Immature natural killer cell (primary cell): ENCODE measurements at regions not wholly inside any gene's neighbourhood (a gene's known extent, or its start where the extent isn't known, plus 50 kb on each side); places are given as distances from the start of the nearest gene placed in this dataset.
A peak's percentile ranks its signal among the peaks of the same experiment; 100 is the strongest.
"Not testable (repeated sequence)": the region's sequence is repeated elsewhere in the genome, so short reads cannot be mapped to it uniquely, and the experiment has no call there.

Experiments
- DNase-seq, 3 donors: peaks; one replicate each; pipeline ENCODE4 v3.0.0; 2022; ENCODE audit warnings: mixed read lengths in 1 of 3
- H3K27ac Mint-ChIP-seq, 6 donors: one replicate each; pipeline ENCODE4 v1.8.0; 2020; ENCODE audit warnings: mixed read lengths in 6 of 6, mild to moderate bottlenecking in 5 of 6, inconsistent platforms in 4 of 6, moderate library complexity in 3 of 6
- H3K27me3 Mint-ChIP-seq, 3 donors: one replicate each; pipeline ENCODE4 v1.8.0; 2020 to 2021; ENCODE audit warnings: low read depth in 3 of 3, mild to moderate bottlenecking in 3 of 3, mixed read lengths in 3 of 3, moderate library complexity in 3 of 3, inconsistent platforms in 1 of 3
- H3K36me3 Mint-ChIP-seq, 3 donors: one replicate each; pipeline ENCODE4 v1.8.0; 2020; ENCODE audit warnings: mixed read lengths in 3 of 3, inconsistent platforms in 2 of 3, mild to moderate bottlenecking in 2 of 3
- H3K4me1 Mint-ChIP-seq, 2 donors: one replicate each; pipeline ENCODE4 v1.8.0; 2020; ENCODE audit warnings: inconsistent platforms in 2 of 2, mild to moderate bottlenecking in 2 of 2, mixed read lengths in 2 of 2, moderate library complexity in 1 of 2
- H3K4me3 Mint-ChIP-seq, 5 donors: one replicate each; pipeline ENCODE4 v1.8.0; 2020; ENCODE audit warnings: mild to moderate bottlenecking in 5 of 5, mixed read lengths in 5 of 5, inconsistent platforms in 3 of 5, moderate library complexity in 3 of 5
- H3K9me3 Mint-ChIP-seq, 6 donors: one replicate each; pipeline ENCODE4 v1.8.0; 2020; ENCODE audit warnings: mild to moderate bottlenecking in 6 of 6, mixed read lengths in 6 of 6, inconsistent platforms in 4 of 6, moderate library complexity in 3 of 6

- H3K27ac Mint-ChIP-seq = no peak overlapping the region
- H3K4me1 Mint-ChIP-seq = peaks cover 0 to 26% of the 10 kb centered on the region in 2 donors
- no peak for DNase-seq
- no peak overlapping the region for H3K4me3 Mint-ChIP-seq
- peaks cover 0 to 7% (median 0%) of the 10 kb centered on the region in 3 donors for H3K36me3 Mint-ChIP-seq
- peaks cover 4 to 41% (median 9%) of the 10 kb centered on the region in 6 donors for H3K9me3 Mint-ChIP-seq
- H3K27me3 Mint-ChIP-seq = peaks cover 0 to 2% (median 0%) of the 10 kb centered on the region in 3 donors
Measured at GRCh38 chr18:73409242-73409641, 541.5 kb upstream of the NETO1 start.

GRCh38 chr18:73408469-73408868 lies 540.7 kb upstream of the NETO1 start:
- peaks cover 0 to 26% of the 10 kb centered on the region in 2 donors for H3K4me1 Mint-ChIP-seq
- DNase-seq = peak in 2 of 3 donors; percentile 8 to 10
- H3K9me3 Mint-ChIP-seq = peaks cover 4 to 44% (median 9%) of the 10 kb centered on the region in 6 donors
- peaks cover 0 to 7% (median 3%) of the 10 kb centered on the region in 3 donors for H3K36me3 Mint-ChIP-seq
- peaks cover 0 to 2% (median 0%) of the 10 kb centered on the region in 3 donors for H3K27me3 Mint-ChIP-seq
- H3K4me3 Mint-ChIP-seq = peak overlapping the region in 1 of 5 donors; percentile 8
- H3K27ac Mint-ChIP-seq = peak overlapping the region in 2 of 6 donors; percentile 3 to 15

- Mint-ChIP-seq H3K9me3 (peaks cover 4 to 43% (median 9%) of the 10 kb centered on the region in 6 donors), H3K27me3 (peaks cover 0 to 2% (median 0%) of the 10 kb centered on the region in 3 donors), H3K27ac (peak overlapping the region in 1 of 6 donors; percentile 3), H3K4me1 (peaks cover 0 to 26% of the 10 kb centered on the region in 2 donors), H3K36me3 (peaks cover 0 to 7% (median 3%) of the 10 kb centered on the region in 3 donors), H3K4me3 (peak overlapping the region in 1 of 5 donors; percentile 24)
- DNase-seq = no peak
Measured at GRCh38 chr18:73407506-73407905, 539.7 kb upstream of the NETO1 start.

- H3K36me3 Mint-ChIP-seq = no peaks in the 10 kb centered on the region
- peaks cover 0 to 2% (median 0%) of the 10 kb centered on the region in 3 donors for H3K27me3 Mint-ChIP-seq
- H3K9me3 Mint-ChIP-seq = peaks cover 6 to 44% (median 18%) of the 10 kb centered on the region in 6 donors
- no peak overlapping the region for H3K4me3 Mint-ChIP-seq
- no peak for DNase-seq
- no peaks in the 10 kb centered on the region for H3K4me1 Mint-ChIP-seq
- H3K27ac Mint-ChIP-seq = no peak overlapping the region
Measured at GRCh38 chr18:73384246-73384645, 516.5 kb upstream of the NETO1 start.

- H3K36me3 Mint-ChIP-seq = no peaks in the 10 kb centered on the region
- H3K27ac Mint-ChIP-seq = no peak overlapping the region
- H3K4me3 Mint-ChIP-seq = no peak overlapping the region
- peaks cover 6 to 38% (median 14%) of the 10 kb centered on the region in 6 donors for H3K9me3 Mint-ChIP-seq
- H3K27me3 Mint-ChIP-seq = peaks cover 0 to 2% (median 0%) of the 10 kb centered on the region in 3 donors
- DNase-seq = no peak
- H3K4me1 Mint-ChIP-seq = no peaks in the 10 kb centered on the region
Measured at GRCh38 chr18:73381699-73382036, 513.9 kb upstream of the NETO1 start.

GRCh38 chr18:73381016-73381698 lies 513.4 kb upstream of the NETO1 start:
- Mint-ChIP-seq H3K27ac (no peak overlapping the region), H3K4me1 (no peaks in the 10 kb centered on the region), H3K36me3 (no peaks in the 10 kb centered on the region), H3K27me3 (peaks cover 0 to 2% (median 0%) of the 10 kb centered on the region in 3 donors), H3K9me3 (peaks cover 6 to 43% (median 18%) of the 10 kb centered on the region in 6 donors), H3K4me3 (no peak overlapping the region)
- DNase-seq = no peak

- Mint-ChIP-seq H3K9me3 (peaks cover 8 to 57% (median 17%) of the 10 kb centered on the region in 6 donors), H3K4me3 (no peak overlapping the region), H3K4me1 (no peaks in the 10 kb centered on the region), H3K27ac (no peak overlapping the region), H3K27me3 (peaks cover 0 to 2% (median 0%) of the 10 kb centered on the region in 3 donors), H3K36me3 (no peaks in the 10 kb centered on the region)
- DNase-seq = no peak
Measured at GRCh38 chr18:73366713-73367112, 498.9 kb upstream of the NETO1 start.

GRCh38 chr18:73365018-73365417 lies 497.2 kb upstream of the NETO1 start:
- DNase-seq = no peak
- no peaks in the 10 kb centered on the region for H3K36me3 Mint-ChIP-seq
- H3K27me3 Mint-ChIP-seq = no peaks in the 10 kb centered on the region
- peaks cover 8 to 46% (median 15%) of the 10 kb centered on the region in 6 donors for H3K9me3 Mint-ChIP-seq
- no peak overlapping the region for H3K27ac Mint-ChIP-seq
- H3K4me1 Mint-ChIP-seq = no peaks in the 10 kb centered on the region
- no peak overlapping the region for H3K4me3 Mint-ChIP-seq

- Mint-ChIP-seq H3K9me3 (peaks cover 0 to 36% (median 5%) of the 10 kb centered on the region in 6 donors), H3K27me3 (peaks cover 0 to 3% (median 2%) of the 10 kb centered on the region in 3 donors), H3K27ac (no peak overlapping the region), H3K4me1 (no peaks in the 10 kb centered on the region), H3K36me3 (no peaks in the 10 kb centered on the region), H3K4me3 (no peak overlapping the region)
- DNase-seq = no peak
Measured at GRCh38 chr18:73355121-73355520, 487.3 kb upstream of the NETO1 start.

GRCh38 chr18:73352546-73352945 lies 484.8 kb upstream of the NETO1 start:
- no peak overlapping the region for H3K4me3 Mint-ChIP-seq
- H3K4me1 Mint-ChIP-seq = no peaks in the 10 kb centered on the region
- H3K27me3 Mint-ChIP-seq = peaks cover 0 to 3% (median 0%) of the 10 kb centered on the region in 3 donors
- no peaks in the 10 kb centered on the region for H3K36me3 Mint-ChIP-seq
- DNase-seq = no peak
- H3K27ac Mint-ChIP-seq = no peak overlapping the region
- H3K9me3 Mint-ChIP-seq = peaks cover 0 to 33% (median 2%) of the 10 kb centered on the region in 6 donors

- no peak for DNase-seq
- Mint-ChIP-seq H3K4me3 (no peak overlapping the region), H3K4me1 (no peaks in the 10 kb centered on the region), H3K36me3 (peaks cover 0 to 7% (median 0%) of the 10 kb centered on the region in 3 donors), H3K27ac (no peak overlapping the region), H3K27me3 (peaks cover 0 to 2% (median 0%) of the 10 kb centered on the region in 3 donors), H3K9me3 (peaks cover 7 to 32% (median 12%) of the 10 kb centered on the region in 6 donors)
Measured at GRCh38 chr18:73340135-73340977, 472.6 kb upstream of the NETO1 start.

- no peak for DNase-seq
- Mint-ChIP-seq H3K4me1 (no peaks in the 10 kb centered on the region), H3K27ac (no peak overlapping the region), H3K4me3 (no peak overlapping the region), H3K27me3 (peaks cover 0 to 5% (median 0%) of the 10 kb centered on the region in 3 donors), H3K36me3 (no peaks in the 10 kb centered on the region), H3K9me3 (peaks cover 5 to 19% (median 5%) of the 10 kb centered on the region in 6 donors)
Measured at GRCh38 chr18:73331212-73331772, 463.5 kb upstream of the NETO1 start.

- not testable (repeated sequence) for H3K4me3 Mint-ChIP-seq, DNase-seq, H3K27me3 Mint-ChIP-seq, H3K36me3 Mint-ChIP-seq, H3K4me1 Mint-ChIP-seq, H3K27ac Mint-ChIP-seq
- peaks cover 0 to 19% (median 9%) of the 10 kb centered on the region in 6 donors for H3K9me3 Mint-ChIP-seq
Measured at GRCh38 chr18:73330106-73330505, 462.3 kb upstream of the NETO1 start.
